Keratinocyte (primary cell): ENCODE measurements at regions not wholly inside any gene's neighbourhood (a gene's known extent, or its start where the extent isn't known, plus 50 kb on each side); places are given as distances from the start of the nearest gene placed in this dataset.
A peak's percentile ranks its signal among the peaks of the same experiment; 100 is the strongest.

Experiments
- DNase-seq: peaks from one replicate; pipeline ENCODE4 v3.0.0-alpha.2; 2011; ENCODE audit warnings: low read depth, missing footprints, low spot score
- FAIRE-seq: peaks from 2 replicates; lab custom pipeline; 2011; peaks lifted over from hg19 to GRCh38; lab: Jason Lieb, UNC
- H2AFZ ChIP-seq: 2 replicates; pipeline ENCODE4 v1.6.0; 2012; ENCODE audit warnings: low read length, control low read depth, inconsistent platforms; ENCODE audit not compliant: control insufficient read depth
- H3K27ac ChIP-seq: 2 replicates; pipeline ENCODE4 v1.5.1; 2011; ENCODE audit warnings: low read length; ENCODE audit not compliant: control insufficient read depth, insufficient read depth
- H3K27me3 ChIP-seq: 3 replicates; pipeline ENCODE4 v1.6.0; 2011; ENCODE audit warnings: low read length; ENCODE audit not compliant: control insufficient read depth, insufficient read depth; ENCODE audit errors: extremely low read depth
- H3K36me3 ChIP-seq, 2 experiments: 2 replicates in 1 of 2; 3 replicates in 1 of 2; pipeline ENCODE4 v1.5.1; 2011; ENCODE audit warnings: low read length in 2 of 2, mild to moderate bottlenecking in 1 of 2; ENCODE audit not compliant: control insufficient read depth in 2 of 2, insufficient read depth in 2 of 2; ENCODE audit errors: extremely low read depth in 1 of 2
- H3K4me1 ChIP-seq: 3 replicates; pipeline ENCODE4 v1.5.1; 2011; ENCODE audit warnings: low read length; ENCODE audit not compliant: control insufficient read depth, insufficient read depth; ENCODE audit errors: extremely low read depth
- H3K4me2 ChIP-seq: 3 replicates; pipeline ENCODE4 v1.6.0; 2011; ENCODE audit warnings: low read depth, low read length; ENCODE audit not compliant: control insufficient read depth, insufficient read depth; ENCODE audit errors: extremely low read depth
- H3K4me3 ChIP-seq, 3 experiments: fragments of 200-600 bp in 1 of 3; sonication (generic) in 1 of 3; 2 replicates in 2 of 3; 3 replicates in 1 of 3; pipeline ENCODE4 v1.5.1; 2011 to 2016; ENCODE audit warnings: low read length in 3 of 3, mild to moderate bottlenecking in 3 of 3, control low read depth in 2 of 3, inconsistent platforms in 1 of 3, low read depth in 1 of 3, mixed read lengths in 1 of 3, mixed run types in 1 of 3, moderate library complexity in 1 of 3; ENCODE audit not compliant: control insufficient read depth in 2 of 3, insufficient read depth in 2 of 3; ENCODE audit errors: extremely low read depth in 1 of 3
- H3K79me2 ChIP-seq: 2 replicates; pipeline ENCODE4 v1.6.0; 2012; ENCODE audit warnings: low read length; ENCODE audit not compliant: control insufficient read depth, insufficient read depth
- H3K9ac ChIP-seq: 3 replicates; pipeline ENCODE4 v1.6.0; 2011; ENCODE audit warnings: low read length; ENCODE audit not compliant: control insufficient read depth, insufficient read depth; ENCODE audit errors: extremely low read depth
- H3K9me1 ChIP-seq: 3 replicates; pipeline ENCODE4 v1.6.0; 2011; ENCODE audit warnings: low read length; ENCODE audit not compliant: control insufficient read depth, insufficient read depth; ENCODE audit errors: extremely low read depth
- H3K9me3 ChIP-seq: 2 replicates; pipeline ENCODE4 v1.5.1; 2012; ENCODE audit warnings: low read depth, low read length; ENCODE audit not compliant: control insufficient read depth
- H4K20me1 ChIP-seq: 3 replicates; pipeline ENCODE4 v1.6.0; 2011; ENCODE audit warnings: low read length; ENCODE audit not compliant: control insufficient read depth, insufficient read depth; ENCODE audit errors: extremely low read depth
- CTCF ChIP-seq, 3 experiments: IDR thresholded peaks in 1 of 3; conservative IDR thresholded peaks in 1 of 3; optimal IDR thresholded peaks in 1 of 3; 2 replicates in 2 of 3; 3 replicates in 1 of 3; pipeline versions ENCODE3 to v1.5.1; 2011; ENCODE audit warnings: low read length in 3 of 3, mild to moderate bottlenecking in 3 of 3, moderate library complexity in 2 of 3, control low read depth in 1 of 3, inconsistent platforms in 1 of 3; ENCODE audit not compliant: insufficient read depth in 2 of 3; ENCODE audit errors: extremely low read depth in 1 of 3
- EZH2 ChIP-seq: IDR thresholded peaks from one replicate; pipeline ENCODE4 v1.6.1; 2012; ENCODE audit warnings: inconsistent platforms, mild to moderate bottlenecking, low read length, moderate library complexity
- dilution Hi-C: fragments of 300-500 bp; cut with MboI; formaldehyde crosslinking; loops from one replicate; pipeline ENCODE4 v1.7.0; 2020; ENCODE audit warnings: low sequenced_read_pairs; ENCODE audit not compliant: extremely low pct_ligation_motif_present

- Histone ChIP-seq H3K9me3 (no peaks in the 10 kb centered on the region), H3K4me3 (peak overlapping the region; percentile 81 to 89 (median 88)), H3K4me2 (peak overlapping the region; percentile 96), H3K27me3 (no peaks in the 10 kb centered on the region), H2AFZ (peak overlapping the region; percentile 87), H3K9ac (peak overlapping the region; percentile 87), H3K79me2 (peaks cover 4% of the 10 kb centered on the region), H3K4me1 (peaks cover 6% of the 10 kb centered on the region), H4K20me1 (no peaks in the 10 kb centered on the region), H3K36me3 (no peaks in the 10 kb centered on the region), H3K9me1 (no peaks in the 10 kb centered on the region), H3K27ac (peak overlapping the region; percentile 79)
- no peak for DNase-seq
- no peak for FAIRE-seq
- dilution Hi-C loops, result no loop called here
- TF ChIP-seq EZH2, result no peak
- peak in 2 of 3 experiments; percentile 24 to 34 for TF ChIP-seq CTCF (optimal IDR thresholded peaks at IDR 0.05 in 1 of 3, IDR thresholded peaks at IDR 0.05 in 1 of 3, conservative IDR thresholded peaks at IDR 0.05 in 1 of 3; ENCODE audit: extremely low read depth in 1 of 3, insufficient read depth in 2 of 3, low read length in 3 of 3)
These were observed 188.1 kb downstream of the ZEB2 start for GRCh38 chr2:144331674-144332355.

- Histone ChIP-seq H3K9ac (peak overlapping the region; percentile 87), H2AFZ (peak overlapping the region; percentile 87)
These were observed 188.8 kb downstream of the ZEB2 start for GRCh38 chr2:144330951-144331673.

More at GRCh38 chr2:144330951-144331673, 188.8 kb downstream of the ZEB2 start:
- Histone ChIP-seq H3K4me3 (peak overlapping the region; percentile 81 to 89 (median 88)), H3K36me3 (no peaks in the 10 kb centered on the region), H3K4me2 (peak overlapping the region; percentile 96), H3K9me3 (no peaks in the 10 kb centered on the region), H3K4me1 (peaks cover 6% of the 10 kb centered on the region), H3K27ac (peak overlapping the region; percentile 79), H3K79me2 (peaks cover 4% of the 10 kb centered on the region), H4K20me1 (no peaks in the 10 kb centered on the region), H3K9me1 (no peaks in the 10 kb centered on the region), H3K27me3 (no peaks in the 10 kb centered on the region)
- TF ChIP-seq CTCF (optimal IDR thresholded peaks at IDR 0.05 in 1 of 3, IDR thresholded peaks at IDR 0.05 in 1 of 3, conservative IDR thresholded peaks at IDR 0.05 in 1 of 3; ENCODE audit: extremely low read depth in 1 of 3, insufficient read depth in 2 of 3, low read length in 3 of 3) (no peak), EZH2 (no peak)
- FAIRE-seq (peak; percentile 17), DNase-seq (no peak)
- dilution Hi-C loops, result no loop called here
